Activated CD4-positive, alpha-beta T cell treated with anti-CD3 and anti-CD28 coated beads for 4 hours (primary cell): ENCODE measurements at regions not wholly inside any gene's neighbourhood (a gene's known extent, or its start where the extent isn't known, plus 50 kb on each side); places are given as distances from the start of the nearest gene placed in this dataset.
A peak's percentile ranks its signal among the peaks of the same experiment; 100 is the strongest.
"Not testable (repeated sequence)": the region's sequence is repeated elsewhere in the genome, so short reads cannot be mapped to it uniquely, and the experiment has no call there.

Source experiments
- DNase-seq, 2 donors: peaks; one replicate each; pipeline ENCODE4 v3.0.0-alpha.2; 2020

DNA sequence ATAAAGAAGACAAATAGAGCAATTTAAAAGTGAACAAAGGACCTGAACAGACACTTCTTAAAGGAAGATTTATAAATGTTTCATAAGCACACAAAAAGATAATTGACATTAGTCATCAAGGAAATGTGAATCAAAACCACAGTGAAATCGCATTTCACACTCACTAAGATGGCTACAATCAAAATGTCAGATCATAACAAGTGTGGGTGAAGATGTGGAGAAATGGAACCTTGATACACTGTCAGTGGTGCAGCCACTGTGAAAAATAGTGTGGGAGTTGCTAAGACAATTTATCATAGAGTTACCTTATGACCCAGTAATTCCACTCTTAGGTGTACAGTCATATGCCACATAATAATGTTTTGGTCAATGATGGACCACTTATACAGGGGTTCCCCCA is 54.5 kb upstream of the HTR4 start:
- no peak for DNase-seq

GRCh38 chr5:148711961-148712360 is 57.6 kb upstream of the HTR4 start:
- no peak for DNase-seq

DNA sequence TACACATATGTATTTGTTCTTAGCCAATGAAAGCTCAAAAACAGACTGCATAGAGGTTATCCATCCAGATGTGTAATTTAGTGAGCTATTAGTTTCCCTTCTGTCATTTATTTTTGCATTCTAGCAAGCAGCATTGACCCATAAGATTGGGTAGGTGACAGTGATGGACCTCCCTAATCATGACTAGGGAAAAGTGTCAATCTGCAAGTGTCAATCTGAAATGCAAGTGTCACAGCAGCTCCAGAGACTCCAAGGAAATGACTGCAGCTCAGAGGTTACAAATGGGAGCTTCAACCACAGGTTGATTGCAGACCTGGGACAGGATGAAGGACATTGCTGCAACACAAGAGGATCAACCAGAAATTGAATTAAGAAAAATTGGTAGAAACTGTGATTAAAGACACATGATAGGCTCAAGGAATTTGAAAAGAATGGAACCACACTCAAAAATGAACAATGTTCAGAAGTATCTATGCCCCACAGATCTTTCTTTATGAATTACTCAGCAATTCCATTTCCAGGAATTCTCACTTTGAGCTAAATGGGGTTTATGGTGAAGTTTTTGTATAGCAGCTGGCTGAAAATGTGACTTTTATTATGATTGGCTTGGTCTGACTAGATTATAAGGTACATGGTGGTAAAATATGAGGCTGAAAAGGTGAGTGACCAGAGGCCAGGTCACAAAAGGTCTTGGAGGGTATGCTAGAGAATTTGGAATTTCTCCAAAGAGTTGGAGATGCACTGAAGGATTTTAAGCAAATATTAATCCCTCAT is 59.6 kb upstream of the HTR4 start:
- DNase-seq: no peak

DNA sequence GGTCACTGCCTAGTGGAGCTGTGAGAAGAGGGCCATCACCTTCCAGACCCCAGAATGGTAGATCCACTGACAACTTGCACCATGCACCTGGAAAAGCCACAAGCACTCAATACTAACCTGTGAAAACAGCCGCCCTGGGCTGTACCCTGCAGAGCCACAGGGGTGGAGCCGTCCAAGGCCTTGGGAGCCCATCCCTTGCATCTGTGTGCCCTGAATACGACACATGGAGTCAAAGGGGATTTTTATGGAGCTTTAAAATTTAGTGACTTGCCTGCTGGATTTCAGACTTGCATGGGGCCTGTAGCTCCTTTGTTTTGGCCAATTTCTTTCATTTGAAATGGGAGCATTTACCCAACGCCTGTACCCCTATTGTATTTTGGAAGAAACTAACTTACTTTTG is 62.4 kb upstream of the HTR4 start:
- DNase-seq: no peak

DNA sequence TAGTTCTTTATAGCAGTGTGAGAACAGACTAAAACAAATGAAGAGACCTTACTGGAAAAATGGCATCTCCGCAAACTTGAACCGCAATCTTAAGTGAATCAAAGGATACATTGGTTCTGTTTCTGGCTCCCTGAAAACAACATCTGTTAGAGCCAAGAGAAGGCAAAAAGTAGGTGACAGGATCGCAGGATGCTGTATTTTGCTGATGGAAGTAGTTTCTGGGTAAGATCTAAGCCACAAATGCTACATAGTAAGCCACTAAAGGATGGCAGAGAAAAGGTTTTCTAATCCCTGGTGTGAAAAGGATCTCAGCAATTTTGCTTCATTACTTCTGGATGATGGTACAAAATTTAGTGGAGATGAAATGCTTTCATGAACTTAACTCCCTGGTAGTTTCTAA is 63.3 kb upstream of the HTR4 start:
- no peak for DNase-seq

- no peak for DNase-seq
Measured at GRCh38 chr5:148719605-148720004, 65.3 kb upstream of the HTR4 start.

DNA sequence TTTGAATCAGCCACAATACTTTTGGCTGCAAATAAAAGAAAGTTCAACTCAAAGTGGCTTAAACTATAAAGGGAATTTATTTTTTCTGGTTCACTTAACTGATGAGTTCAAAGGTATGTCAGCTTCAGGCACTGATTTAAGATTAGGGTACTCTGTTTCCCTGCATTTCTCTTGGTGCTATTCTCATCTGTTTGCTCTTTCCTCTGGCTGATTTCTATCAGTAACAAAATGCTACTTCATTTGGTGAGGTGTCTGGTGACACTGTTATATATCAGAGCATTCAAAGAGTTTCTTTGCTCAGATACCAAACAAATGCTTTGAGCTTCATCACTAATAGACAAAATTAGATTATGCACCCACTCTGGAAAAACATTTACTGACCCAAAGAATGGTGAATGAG is 65.9 kb upstream of the HTR4 start:
- no peak for DNase-seq

- DNase-seq: no peak
Measured at GRCh38 chr5:148723143-148723542, 68.8 kb upstream of the HTR4 start.

GRCh38 chr5:148725675-148726074 is 71.3 kb upstream of the HTR4 start:
- no peak for DNase-seq

GRCh38 chr5:148729182-148729581 is 74.9 kb upstream of the HTR4 start:
- DNase-seq: no peak

- no peak for DNase-seq
Measured at GRCh38 chr5:148730270-148730669, 75.9 kb upstream of the HTR4 start.

GRCh38 chr5:148730942-148731898 is 76.9 kb upstream of the HTR4 start:
- peak; percentile 66 to 68 for DNase-seq

DNA sequence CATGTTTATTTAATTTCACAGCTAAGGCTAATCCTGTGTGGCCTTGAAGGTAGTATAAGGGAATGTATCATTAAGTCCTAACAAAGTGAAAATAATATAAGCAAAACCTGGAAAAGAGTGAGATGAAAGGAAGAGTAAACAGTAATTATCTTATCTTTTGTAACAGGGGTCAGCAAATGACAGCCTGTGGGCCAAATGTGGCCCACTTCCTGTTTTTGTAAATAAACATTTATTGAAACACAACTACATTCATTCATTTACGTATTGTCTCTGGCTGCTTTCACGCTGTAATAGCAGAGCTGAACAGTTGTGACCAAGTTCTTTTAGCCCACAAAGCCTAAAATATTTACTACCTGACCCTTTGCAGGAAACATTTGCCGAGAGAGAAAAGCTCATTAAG is 78.4 kb upstream of the HTR4 start:
- DNase-seq: no peak

DNA sequence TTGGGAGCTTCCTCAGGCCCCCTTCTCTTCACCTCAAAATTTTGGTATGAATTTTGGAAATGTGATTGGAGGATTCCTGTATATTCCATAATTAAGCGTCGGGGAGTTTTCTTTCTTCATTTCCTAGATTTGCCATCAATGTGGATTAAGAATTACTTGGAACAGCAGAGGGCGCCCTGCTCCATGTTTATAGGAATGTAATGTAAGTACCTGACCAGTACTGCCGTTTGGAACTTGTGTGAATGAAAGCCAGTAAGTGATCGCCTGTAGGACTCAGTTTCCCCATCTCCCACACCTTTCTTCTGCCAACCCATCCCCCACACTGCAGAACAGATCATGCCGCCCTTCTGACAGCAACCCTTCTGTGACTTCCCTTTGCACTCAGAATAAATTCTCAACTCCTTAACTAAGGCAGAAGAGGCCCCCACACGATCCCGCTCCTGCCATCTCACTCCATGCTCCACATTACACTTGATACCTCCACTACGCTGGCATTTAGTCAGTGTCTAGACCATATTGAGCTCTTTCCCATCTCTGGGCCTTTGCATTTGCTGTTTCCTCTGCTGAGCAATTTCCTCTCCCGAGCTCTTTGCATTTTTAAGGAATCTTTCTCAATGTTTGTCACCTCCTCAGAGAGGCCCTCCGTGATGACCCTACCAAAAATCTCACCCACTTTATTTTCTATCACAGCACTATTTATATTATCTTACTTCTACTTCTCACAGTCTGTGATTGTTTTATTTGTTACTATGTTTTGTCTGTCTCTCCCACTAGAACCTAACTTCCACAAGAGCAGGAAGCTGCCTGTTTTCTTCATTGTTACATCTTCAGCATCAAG is 79.5 kb upstream of the HTR4 start:
- DNase-seq: peak; percentile 65 to 71

GRCh38 chr5:148734518-148734917 is 80.2 kb upstream of the HTR4 start:
- DNase-seq: no peak

DNA sequence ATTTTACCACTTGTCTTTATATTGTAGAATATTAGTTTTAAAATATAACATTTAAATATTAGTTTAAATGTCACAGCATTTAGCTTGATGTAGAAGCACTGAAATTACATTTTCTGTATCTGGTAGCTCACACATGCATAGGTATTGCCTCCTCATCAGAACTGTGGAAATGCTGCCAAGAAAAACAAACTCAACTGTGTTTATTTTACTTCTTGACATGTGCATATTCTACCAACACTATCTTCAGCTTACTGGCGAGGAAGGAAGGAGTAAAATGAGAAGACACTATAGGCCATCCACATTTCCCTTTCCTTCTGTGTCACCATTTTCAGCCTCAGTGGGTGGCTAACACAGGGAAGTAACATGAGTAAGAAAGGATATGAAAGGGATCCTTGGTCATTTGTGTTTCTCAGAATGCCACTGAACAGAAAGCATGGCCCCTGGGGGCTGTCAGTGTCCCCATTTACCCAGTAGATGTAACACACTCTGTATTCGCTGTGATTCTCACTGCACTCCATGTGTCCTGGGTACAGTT is 81.0 kb upstream of the HTR4 start:
- no peak for DNase-seq

GRCh38 chr5:148739023-148739422 is 84.7 kb upstream of the HTR4 start:
- no peak for DNase-seq

GRCh38 chr5:148739524-148739923 is 85.2 kb upstream of the HTR4 start:
- DNase-seq: no peak

GRCh38 chr5:148740079-148740858 is 85.9 kb upstream of the HTR4 start:
- no peak for DNase-seq

DNA sequence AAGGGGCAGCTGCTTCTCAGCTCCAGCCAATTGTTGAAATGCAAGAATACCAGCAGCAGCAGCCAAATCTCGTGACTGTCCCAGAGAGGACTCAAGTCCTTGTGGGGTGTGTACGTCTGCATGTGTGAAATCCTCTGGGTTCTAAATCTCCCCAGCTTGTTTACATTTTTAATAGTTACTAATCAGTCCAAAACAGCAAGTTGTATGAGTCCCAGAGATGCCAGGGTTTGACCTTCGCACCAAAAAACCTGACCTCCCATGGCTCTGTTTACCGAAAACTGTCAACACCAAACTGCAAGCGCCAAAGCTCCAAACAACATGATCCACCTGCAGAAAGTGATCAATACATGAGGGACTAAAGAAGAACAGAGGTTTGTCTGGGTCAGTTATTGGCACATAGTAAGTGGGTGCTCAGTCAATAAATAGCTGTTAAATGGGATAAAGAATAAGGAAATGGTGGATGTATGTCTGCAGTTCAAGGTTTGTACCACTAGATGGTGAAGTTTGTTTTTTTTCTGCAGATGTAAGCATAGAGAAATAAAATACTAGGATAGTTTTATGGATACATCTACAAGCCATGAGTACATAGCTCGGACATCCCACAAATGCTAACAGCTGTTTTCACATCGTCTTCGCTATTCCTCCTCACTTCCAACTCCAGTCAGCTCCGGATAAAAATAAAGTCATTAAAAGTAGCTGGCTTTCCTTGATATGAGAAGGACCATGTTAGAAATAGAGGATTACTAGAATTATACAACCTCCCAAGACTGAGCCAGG is 85.3 kb upstream of the ADRB2 start:
- no peak for DNase-seq

DNA sequence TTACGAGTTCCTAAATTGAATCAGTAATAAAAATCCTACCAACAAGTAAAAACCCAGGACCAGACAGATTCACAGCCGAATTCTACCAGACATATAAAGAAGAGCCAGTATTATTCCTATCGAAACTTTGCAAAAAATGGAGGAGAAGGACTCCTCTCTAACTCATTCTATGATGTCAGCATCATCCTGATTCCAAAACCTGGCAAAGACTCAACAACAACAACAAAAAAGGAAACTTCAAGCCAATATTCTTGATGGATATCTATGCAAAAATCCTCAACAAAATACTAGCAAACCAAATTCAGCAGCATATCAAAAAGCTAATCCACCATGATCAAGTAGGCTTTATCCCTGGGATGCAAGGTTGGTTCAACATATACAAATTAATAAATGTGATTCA is 84.6 kb upstream of the ADRB2 start:
- DNase-seq: not testable (repeated sequence)
